Nephron progenitor cell (in vitro differentiated cells): ENCODE measurements at regions not wholly inside any gene's neighbourhood (a gene's known extent, or its start where the extent isn't known, plus 50 kb on each side); places are given as distances from the start of the nearest gene placed in this dataset.

Source experiments
- DNase-seq: peaks from one replicate; pipeline ENCODE4 v3.0.0; 2021
- H3K27ac Mint-ChIP-seq: 2 replicates; pipeline ENCODE4 v1.8.0; 2021; ENCODE audit warnings: mild to moderate bottlenecking, moderate library complexity, mixed read lengths
- H3K27me3 Mint-ChIP-seq: 2 replicates; pipeline ENCODE4 v1.8.0; 2021; ENCODE audit warnings: mild to moderate bottlenecking, low read depth, mixed read lengths; ENCODE audit not compliant: poor library complexity
- H3K36me3 Mint-ChIP-seq: 2 replicates; pipeline ENCODE4 v1.8.0; 2021; ENCODE audit warnings: low read depth, mixed read lengths
- H3K4me1 Mint-ChIP-seq: 2 replicates; pipeline ENCODE4 v1.8.0; 2021; ENCODE audit warnings: mixed read lengths
- H3K4me3 Mint-ChIP-seq: 2 replicates; pipeline ENCODE4 v1.8.0; 2021; ENCODE audit warnings: mild to moderate bottlenecking, moderate library complexity, mixed read lengths
- H3K9me3 Mint-ChIP-seq: 2 replicates; pipeline ENCODE4 v1.8.0; 2021; ENCODE audit warnings: mild to moderate bottlenecking, moderate library complexity, mixed read lengths
- TF ChIP-seq, protein P1 (sequence below): fragments of 200-600 bp; sonication (generic); IDR thresholded peaks from 2 replicates; pipeline ENCODE4 v1.5.0; 2021; ENCODE audit warnings: antibody characterized with exemption

DNA sequence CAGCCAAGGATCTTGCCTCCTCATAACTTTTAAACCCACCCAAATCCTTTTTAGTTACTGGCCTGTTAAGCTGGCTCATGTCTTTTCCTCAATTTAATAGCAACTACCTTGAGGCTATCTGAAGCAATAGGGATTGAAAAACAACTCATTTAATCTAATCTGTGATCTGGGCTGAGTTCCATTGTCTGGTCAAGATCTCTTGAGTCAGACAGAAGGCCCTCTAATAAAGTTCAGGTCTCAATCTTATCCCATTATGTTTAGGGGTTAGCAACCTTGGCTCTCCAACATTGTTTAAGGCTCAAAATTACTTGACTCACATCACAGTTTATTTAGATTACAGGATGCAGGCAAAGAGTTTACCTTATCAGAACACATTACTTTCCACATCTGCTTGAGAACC is 436.1 kb downstream of the ANKRD50 start:
- H3K4me3 Mint-ChIP-seq, result no peak overlapping the region
- TF ChIP-seq, protein P1, sequence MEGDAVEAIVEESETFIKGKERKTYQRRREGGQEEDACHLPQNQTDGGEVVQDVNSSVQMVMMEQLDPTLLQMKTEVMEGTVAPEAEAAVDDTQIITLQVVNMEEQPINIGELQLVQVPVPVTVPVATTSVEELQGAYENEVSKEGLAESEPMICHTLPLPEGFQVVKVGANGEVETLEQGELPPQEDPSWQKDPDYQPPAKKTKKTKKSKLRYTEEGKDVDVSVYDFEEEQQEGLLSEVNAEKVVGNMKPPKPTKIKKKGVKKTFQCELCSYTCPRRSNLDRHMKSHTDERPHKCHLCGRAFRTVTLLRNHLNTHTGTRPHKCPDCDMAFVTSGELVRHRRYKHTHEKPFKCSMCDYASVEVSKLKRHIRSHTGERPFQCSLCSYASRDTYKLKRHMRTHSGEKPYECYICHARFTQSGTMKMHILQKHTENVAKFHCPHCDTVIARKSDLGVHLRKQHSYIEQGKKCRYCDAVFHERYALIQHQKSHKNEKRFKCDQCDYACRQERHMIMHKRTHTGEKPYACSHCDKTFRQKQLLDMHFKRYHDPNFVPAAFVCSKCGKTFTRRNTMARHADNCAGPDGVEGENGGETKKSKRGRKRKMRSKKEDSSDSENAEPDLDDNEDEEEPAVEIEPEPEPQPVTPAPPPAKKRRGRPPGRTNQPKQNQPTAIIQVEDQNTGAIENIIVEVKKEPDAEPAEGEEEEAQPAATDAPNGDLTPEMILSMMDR, result no peak
- peaks cover 1% of the 10 kb centered on the region for H3K36me3 Mint-ChIP-seq
- no peak overlapping the region for H3K27ac Mint-ChIP-seq
- DNase-seq, result no peak
- H3K9me3 Mint-ChIP-seq, result peaks cover 28% of the 10 kb centered on the region
- H3K27me3 Mint-ChIP-seq, result no peaks in the 10 kb centered on the region
- peaks cover 8% of the 10 kb centered on the region for H3K4me1 Mint-ChIP-seq

GRCh38 chr4:124277691-124278090 is 434.8 kb downstream of the ANKRD50 start:
- no peaks in the 10 kb centered on the region for H3K27me3 Mint-ChIP-seq
- peaks cover 8% of the 10 kb centered on the region for H3K4me1 Mint-ChIP-seq
- TF ChIP-seq, protein P1, result no peak
- H3K27ac Mint-ChIP-seq, result no peak overlapping the region
- no peaks in the 10 kb centered on the region for H3K36me3 Mint-ChIP-seq
- DNase-seq, result no peak
- H3K4me3 Mint-ChIP-seq, result no peak overlapping the region
- H3K9me3 Mint-ChIP-seq, result peaks cover 15% of the 10 kb centered on the region

DNA sequence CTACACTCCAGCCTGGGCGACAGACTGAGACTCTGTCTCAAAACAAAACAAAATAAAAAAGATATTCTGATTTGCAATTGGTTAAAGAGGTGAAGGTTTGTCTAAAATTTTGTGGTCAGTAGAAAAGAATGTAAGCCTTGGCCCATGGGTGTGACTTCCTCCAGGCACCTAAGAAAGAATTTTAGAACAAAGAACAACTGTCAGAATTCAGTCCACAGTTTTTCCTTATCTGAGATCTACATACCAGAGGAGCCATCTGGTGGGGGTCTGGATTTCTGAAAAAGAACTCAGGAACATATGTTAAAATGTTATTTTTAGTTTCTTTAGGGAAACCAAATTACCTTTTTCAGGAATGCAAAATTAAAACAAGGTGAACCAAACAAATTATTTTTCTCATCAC is 434.1 kb downstream of the ANKRD50 start:
- H3K27ac Mint-ChIP-seq, result no peak overlapping the region

DNA sequence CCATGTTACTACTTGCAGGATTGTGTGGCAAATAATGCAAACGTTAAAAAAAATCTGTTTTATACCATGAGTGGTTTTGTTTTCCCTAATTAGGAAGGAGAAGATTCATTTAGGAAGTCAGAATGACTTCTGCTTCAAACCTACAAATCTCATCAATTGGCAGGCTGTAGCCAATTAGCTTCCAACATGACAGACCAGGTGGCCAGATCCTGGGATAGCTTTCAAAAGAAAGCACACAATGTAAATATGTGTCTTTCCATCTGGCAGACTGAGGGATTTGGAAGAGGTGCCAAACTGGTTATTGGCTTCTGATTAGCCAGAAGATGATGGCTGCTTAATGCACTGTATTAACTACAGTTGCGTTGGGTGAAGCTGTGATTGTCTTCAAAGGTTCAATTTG is 432.8 kb downstream of the ANKRD50 start:
- Mint-ChIP-seq H3K27me3 (no peaks in the 10 kb centered on the region), H3K27ac (no peak overlapping the region), H3K9me3 (no peaks in the 10 kb centered on the region), H3K4me1 (peaks cover 8% of the 10 kb centered on the region), H3K36me3 (no peaks in the 10 kb centered on the region), H3K4me3 (no peak overlapping the region)
- TF ChIP-seq, protein P1, result no peak
- DNase-seq, result no peak

More for the DNA sequence above, 434.1 kb downstream of the ANKRD50 start:
- DNase-seq, result no peak
- Mint-ChIP-seq H3K4me1 (peaks cover 8% of the 10 kb centered on the region), H3K9me3 (peaks cover 9% of the 10 kb centered on the region), H3K27me3 (no peaks in the 10 kb centered on the region), H3K4me3 (no peak overlapping the region), H3K36me3 (no peaks in the 10 kb centered on the region)
- TF ChIP-seq, protein P1, result no peak

DNA sequence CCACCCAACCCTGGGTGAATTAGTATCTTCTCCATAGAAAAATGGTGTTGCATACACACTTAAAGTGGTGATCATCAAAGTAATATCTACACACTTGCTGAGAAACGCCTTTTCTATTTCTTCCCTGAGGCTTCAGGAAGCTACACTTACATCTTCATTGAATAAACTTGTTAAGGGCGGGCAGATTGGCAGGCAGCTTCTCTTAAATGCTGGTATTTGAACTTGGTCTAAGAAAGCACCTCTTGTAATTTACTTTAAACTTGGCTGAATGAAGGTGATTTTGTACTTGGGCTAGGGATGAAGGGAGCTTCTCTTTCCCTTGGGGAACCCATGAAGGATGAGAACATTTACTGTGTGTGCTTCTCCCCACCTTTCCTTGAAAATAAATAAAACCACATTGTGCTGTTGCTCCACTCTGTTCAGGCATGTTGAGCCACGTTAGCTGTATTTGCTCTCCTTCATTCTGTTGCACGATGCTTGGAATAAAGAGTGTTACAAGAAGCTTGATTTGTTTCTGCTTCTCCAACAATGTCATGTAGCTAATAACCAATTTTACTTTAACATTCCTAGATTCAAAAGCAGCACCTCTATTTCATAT is 430.1 kb downstream of the ANKRD50 start:
- TF ChIP-seq, protein P1, result no peak
- no peak overlapping the region for H3K4me3 Mint-ChIP-seq
- H3K9me3 Mint-ChIP-seq, result peaks cover 7% of the 10 kb centered on the region
- H3K36me3 Mint-ChIP-seq, result no peaks in the 10 kb centered on the region
- no peak for DNase-seq
- H3K4me1 Mint-ChIP-seq, result peaks cover 8% of the 10 kb centered on the region
- H3K27ac Mint-ChIP-seq, result no peak overlapping the region
- H3K27me3 Mint-ChIP-seq, result no peaks in the 10 kb centered on the region

GRCh38 chr4:124288706-124289486 is 423.6 kb downstream of the ANKRD50 start:
- H3K36me3 Mint-ChIP-seq, result no peaks in the 10 kb centered on the region
- H3K9me3 Mint-ChIP-seq, result peaks cover 8% of the 10 kb centered on the region

More at GRCh38 chr4:124288706-124289486, 423.6 kb downstream of the ANKRD50 start:
- TF ChIP-seq, protein P1, result no peak
- H3K4me3 Mint-ChIP-seq, result no peak overlapping the region
- H3K27ac Mint-ChIP-seq, result no peak overlapping the region
- no peaks in the 10 kb centered on the region for H3K27me3 Mint-ChIP-seq
- no peaks in the 10 kb centered on the region for H3K4me1 Mint-ChIP-seq
- DNase-seq, result no peak
